ENCODE measurements at regions not wholly inside any gene's neighbourhood (a gene's known extent, or its start where the extent isn't known, plus 50 kb on each side); places are given as distances from the start of the nearest gene placed in this dataset.

DNA sequence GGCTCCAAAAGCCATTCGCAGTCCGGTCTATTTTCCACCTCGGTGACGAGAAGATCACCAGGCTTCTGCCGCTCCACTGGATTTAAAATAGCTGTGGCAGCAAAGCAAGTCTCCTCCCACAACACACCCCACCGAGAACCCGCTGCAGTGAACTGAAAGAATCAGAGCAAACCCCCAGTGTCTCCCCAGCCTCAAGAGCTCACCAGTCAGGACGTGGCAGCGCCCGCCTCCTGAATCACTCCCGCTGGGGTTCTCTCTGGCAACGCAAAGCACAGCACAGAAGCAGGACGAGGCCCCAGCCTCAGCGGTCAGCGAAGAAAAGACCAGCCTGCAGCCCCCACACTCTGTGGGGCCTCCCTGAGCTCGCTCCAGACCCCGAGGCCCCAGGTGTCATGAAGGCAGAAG is 126.1 kb upstream of the PPP2R2D start:
- DNase-seq (ENCODE audit: low spot score): peak; percentile 52

DNA sequence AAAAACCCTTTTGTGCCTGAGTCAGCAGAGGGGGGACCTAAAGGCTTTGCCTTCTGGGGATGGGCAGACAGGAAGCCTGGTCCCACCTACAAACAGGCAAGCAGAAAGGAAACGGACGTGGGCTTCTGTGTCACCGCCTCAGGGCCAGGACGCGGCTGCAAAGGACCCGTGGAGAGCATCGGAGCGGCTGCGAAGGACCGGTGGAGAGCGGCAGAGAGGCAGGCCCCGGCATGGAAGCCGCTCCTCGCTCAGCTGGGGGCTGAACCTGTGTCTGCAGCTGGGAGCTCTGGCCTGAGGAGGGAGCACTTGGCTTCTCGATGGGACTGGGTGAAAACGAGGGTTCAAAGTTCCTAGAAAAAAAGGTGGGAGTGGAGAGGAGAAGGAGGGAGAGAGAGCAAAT is 125.4 kb upstream of the PPP2R2D start:
- peak; percentile 62 for DNase-seq (ENCODE audit: low spot score)

DNA sequence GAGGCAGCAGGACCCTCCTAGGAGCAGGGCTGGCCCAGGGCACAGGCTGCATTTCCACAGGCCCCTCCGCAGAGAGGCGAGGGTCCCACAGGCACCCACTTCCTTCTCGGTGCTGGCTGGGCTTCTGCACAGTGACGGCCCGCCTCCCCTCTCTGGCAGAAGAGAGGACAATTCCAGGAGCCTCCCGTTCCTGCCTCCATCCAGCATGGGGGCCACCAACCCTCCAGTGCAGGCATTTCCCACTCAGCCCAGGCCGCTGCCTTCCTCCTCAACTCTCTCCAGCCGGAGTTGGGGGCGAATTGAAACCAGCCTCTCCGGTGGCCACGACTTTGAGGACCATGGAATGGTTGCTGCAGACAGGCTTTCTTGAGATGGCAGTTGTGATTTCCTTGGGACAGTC is 125.0 kb upstream of the PPP2R2D start:
- no peak for DNase-seq (ENCODE audit: low spot score)

DNA sequence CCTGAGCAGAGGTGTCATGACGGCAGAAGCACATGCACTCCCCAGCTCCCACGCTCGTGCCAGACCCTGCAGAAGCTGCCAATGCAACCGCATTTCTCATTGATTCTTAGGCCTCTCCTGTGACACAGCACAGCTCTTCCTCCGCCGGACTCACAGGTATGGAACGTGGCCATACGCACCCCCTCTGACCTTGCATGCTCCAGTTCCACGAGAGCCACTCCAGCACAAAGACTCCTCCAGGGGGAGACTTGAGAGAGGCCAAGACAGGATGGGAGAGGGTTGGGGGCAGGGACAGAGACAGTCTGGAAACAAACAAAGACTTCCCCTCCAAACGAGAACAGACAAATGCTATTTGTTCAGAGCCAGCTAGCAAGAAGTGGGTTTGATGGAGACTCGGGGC is 124.3 kb upstream of the PPP2R2D start:
- DNase-seq (ENCODE audit: low spot score): peak; percentile 29

DNA sequence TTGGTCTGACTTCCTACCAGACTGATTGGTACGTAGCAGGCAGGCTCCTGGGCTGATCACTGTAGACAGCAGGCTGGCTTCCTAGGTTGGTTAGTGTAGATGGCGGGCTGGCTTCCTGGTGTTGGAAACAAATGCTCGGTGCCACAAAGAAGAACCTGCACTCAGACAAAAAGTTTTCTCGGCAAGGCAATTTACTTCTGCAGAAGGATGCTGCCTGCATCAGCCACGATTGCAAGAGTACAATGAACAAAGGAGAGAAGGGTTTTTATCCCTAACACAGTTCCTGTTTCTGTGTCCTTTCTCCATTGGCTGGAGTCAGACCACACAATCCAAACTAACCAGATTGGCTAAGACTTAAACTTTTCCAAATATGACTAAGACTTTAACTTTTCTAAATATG is 123.6 kb upstream of the PPP2R2D start:
- peak; percentile 9 for DNase-seq (ENCODE audit: low spot score)

DNA sequence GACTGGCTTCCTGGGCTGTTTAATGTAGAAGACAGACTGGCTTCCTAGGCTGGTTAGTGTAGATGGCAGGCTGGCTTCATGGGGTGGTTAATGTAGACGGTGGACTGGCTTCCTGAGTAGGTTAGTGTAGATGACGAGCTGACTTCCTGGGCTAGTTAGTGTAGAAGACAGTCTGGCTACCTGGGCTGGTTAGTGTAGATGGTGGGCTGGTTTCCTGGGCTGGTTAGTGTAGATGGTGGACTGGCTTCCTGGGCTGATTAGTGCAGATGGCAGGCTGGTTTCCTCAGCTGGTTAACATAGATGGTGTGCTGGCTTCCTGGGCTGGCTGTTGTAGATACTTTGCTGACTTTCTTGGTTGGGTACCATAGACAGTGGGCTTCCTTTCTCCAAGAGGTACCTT is 122.9 kb upstream of the PPP2R2D start:
- peak; percentile 16 for DNase-seq (ENCODE audit: low spot score)

DNA sequence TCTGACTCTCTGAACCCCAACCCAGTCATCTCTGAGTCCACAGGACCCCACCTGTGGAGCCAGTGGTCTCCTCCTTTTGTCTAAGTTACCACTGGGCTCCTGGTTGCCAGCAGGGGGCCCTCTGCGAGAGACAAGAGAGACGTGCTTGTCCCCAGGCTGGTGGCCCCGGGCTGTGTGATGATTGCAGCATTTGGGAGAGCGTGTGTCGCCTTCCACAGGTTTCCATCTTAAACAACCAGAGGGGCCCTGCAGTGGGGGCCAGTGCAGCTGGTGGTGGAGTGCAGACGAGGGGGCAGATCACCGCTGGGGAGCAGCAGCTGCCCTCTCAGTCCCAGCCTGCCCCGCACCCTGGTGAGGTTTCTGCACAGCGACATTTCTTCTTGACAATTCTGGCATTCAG is 122.4 kb upstream of the PPP2R2D start:
- DNase-seq (ENCODE audit: low spot score): peak; percentile 26

DNA sequence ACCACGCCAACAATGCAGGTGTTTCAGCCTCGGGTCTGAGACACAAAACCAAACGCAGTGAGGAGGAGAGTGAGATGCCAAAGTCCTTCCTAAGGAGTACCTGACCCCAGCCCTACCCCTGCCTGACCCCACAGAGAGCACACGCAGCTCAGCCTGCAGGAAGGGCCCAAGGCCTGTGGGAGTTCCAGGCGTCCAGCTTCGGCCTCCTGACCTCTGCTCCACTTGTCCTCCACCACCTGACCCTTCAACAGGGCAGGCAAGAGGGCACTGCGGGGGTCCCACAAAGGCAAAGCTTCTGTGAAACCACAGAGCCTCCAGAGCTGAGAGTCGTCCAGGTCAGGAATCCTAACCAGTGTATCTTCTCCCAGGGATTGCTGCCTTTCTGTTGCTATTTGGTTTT is 122.0 kb upstream of the PPP2R2D start:
- DNase-seq (ENCODE audit: low spot score): no peak

DNA sequence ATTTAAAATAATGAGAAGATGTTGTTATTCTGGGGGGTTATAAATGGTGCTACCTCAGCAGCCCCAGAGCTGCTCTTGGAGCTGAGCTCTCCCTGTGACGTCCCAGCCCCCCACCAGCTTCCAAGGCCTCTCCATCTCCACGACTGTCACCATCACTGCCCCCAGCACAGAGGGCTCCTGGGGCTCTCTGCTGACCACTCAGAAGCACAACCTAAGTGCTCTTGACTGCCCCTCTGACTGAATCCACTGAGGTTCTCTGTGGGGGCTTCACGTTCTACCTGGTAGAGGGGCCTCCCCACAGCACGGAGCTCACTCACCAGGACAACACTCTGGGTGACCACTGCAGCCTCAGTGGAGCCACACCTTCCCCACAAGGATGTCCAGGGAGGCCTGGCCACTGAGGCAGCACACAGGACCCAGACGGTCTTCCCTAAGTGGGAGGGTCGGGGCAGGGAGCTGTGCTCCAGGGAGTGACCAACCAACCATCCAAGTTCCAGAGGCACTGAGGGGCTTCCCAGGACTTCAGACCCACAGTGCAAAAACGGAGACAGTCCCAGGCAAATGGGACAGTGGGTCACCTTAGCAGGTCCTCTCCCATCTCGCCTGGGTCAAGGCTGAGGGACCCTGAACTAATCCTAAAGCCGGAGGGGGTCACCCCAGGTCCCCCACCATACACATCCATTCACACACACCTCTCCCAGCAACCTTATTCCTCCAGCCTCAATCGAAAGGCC is 121.0 kb upstream of the PPP2R2D start:
- peak; percentile 24 for DNase-seq (ENCODE audit: low spot score)

DNA sequence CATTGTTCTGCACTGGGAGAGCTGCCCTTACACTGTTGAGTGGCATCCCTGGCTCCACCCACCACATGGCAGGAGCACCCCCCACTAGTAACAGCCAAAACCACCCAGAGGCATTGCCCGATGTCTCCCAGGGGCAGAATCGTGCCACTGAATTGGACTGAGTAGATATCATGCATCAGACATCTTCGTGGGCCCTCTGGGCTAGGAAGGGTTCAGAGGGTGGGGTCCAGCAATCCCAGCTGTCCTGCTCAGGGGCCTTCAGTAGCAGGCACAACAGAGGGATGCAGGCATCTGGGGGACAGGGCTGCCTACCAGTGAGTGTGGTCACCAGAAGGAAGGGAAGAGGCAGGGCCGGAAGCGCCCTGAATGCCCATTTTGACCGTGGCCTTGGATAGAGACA is 119.7 kb upstream of the PPP2R2D start:
- DNase-seq (ENCODE audit: low spot score): no peak

DNA sequence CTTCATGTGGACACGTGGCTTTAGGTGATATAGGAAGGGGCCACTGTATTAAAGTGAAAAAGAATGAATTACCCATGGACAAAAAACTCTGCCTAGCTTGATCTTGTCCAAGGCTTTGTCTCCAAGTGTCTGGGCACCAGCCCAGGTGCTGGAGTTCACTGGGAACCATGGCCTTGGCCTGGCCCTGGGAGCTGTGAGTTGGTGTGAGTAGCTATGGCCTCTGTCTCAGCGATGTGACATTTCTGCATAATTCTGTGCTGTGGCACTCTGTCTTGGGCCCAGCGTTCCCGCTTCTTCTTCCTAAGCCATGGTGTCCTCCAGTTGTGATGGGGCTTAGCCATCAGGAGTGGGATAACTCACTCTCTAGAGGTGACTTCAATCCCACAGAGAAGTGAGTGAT is 119.0 kb upstream of the PPP2R2D start:
- DNase-seq (ENCODE audit: low spot score): no peak

DNA sequence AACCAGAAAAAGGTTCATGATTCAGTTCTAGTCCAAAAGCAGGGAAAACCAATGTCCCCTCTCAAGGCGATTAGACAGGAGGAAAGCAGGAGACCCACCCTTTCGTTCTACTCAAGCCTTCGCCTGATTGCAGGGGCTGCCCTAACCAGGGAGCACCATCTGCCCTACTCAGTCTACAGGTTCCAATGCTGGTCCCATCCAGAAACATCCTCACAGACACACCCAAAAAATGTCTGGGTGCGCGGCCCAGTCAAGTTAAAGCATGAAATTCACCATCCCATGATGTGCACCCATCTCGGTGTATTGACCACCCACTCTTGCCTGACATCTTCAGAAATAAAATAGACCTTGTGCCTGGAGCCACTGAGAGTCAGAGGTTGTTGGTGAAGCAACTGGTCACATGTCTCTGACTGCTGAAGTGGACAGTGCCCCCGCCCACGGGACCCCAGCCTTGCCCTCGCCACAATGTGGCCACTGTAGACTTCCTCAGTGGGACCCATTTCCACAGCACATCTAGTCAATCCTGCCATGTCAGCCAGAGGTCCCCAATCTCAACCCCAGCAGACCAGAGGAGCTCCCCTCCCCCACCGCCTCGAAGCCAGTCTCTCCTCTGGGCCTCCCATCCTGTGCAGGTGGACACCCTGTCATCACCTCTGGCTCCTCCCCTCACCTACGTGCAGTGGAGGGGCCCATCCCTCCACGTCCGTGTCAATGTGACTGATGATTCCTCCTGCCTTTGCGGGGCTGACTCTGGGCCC is 116.3 kb upstream of the PPP2R2D start:
- DNase-seq (ENCODE audit: low spot score): no peak

DNA sequence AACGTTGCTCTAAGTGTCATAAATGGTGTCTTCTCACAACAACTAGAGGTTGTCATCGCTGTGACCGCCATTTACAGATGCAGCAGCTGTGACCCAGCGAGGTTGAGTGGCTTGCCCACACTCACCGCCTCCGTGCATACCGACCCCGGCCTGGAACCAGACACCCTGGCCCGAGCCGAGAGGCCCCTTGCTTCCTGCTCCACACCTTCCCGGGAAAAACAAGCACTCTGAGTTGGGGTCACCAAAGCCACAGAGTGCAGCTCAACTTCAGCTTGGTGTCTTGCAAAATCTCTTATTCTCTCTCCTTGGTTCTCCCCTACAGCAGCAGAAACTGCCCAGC is 115.7 kb upstream of the PPP2R2D start:
- no peak for DNase-seq (ENCODE audit: low spot score)

DNA sequence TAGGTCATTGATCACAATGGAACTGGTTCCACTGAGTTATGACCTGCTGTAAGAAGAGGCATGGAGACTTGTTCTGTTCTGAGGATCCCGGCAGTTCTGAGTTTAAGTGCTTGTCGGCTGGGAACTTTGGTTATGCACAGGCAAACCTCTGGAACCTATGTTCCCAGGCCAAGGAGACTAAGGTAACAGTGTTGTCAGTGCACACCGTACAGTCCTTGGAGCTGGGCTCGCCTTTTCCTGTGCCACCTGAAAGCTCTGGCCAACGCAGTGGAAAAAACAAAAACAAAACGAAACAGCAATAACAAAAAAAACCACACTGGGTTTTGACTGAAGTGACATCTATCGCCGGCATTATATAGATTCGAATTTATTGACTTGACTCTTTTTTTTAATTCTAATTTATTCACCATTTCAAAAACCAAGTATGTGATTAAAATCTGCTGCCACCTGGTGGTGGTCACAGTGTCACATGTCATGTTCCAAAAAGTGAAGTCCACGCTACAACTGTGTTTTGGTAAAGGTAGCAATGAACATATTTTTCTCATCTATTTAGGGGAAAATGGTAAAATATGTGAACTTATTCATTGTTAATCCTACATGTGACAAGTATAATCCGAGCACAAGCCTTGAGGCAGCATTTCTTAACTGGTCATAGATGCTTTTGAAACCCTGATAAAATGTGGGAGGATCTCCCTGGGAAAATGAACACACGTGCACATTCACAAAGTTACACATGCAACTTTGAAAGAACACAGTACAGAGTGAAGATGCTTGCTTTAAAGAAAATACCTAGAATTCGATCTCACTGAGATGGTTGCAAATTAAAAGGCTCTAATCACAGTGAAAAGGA is 113.8 kb upstream of the PPP2R2D start:
- peak; percentile 51 for DNase-seq (ENCODE audit: low spot score)

DNA sequence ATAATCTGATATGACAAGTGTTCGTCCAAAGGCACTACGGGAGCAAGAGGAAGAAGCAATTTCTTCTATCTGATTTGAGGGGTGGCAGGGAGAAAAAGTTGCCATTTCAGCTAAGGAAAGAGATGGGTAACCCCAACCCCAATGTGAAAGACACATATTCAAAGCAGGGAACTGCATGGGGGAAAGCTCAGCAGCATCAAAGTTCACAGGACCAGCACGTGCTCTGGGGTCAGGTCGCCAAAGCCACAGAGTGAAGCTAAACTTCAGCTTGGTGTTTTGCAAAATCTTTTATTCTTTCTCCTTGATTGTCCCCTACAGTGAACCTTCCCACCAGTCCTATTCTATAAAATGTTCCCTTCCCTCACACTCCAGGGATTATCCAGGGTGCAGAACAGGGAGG is 112.8 kb upstream of the PPP2R2D start:
- DNase-seq (ENCODE audit: low spot score): no peak

DNA sequence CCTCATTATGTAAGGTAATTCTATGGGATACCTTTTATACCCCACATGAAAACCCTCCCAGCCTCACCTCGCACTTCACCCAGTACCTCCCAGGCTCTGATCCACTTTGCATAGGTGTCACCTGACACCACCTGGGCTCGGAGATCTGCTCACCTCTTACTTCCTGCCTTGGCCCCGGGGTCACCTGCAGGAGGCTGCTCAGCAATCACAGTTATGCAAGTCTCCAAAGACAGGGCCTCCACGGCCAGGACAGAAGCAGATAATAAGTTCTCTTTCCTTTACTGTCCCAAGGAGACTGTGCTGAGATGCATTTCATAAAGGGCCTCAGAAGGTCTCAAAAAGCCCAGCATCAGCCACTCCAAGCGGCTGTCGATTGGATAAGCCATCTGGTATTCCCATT is 112.4 kb upstream of the PPP2R2D start:
- no peak for DNase-seq (ENCODE audit: low spot score)

DNA sequence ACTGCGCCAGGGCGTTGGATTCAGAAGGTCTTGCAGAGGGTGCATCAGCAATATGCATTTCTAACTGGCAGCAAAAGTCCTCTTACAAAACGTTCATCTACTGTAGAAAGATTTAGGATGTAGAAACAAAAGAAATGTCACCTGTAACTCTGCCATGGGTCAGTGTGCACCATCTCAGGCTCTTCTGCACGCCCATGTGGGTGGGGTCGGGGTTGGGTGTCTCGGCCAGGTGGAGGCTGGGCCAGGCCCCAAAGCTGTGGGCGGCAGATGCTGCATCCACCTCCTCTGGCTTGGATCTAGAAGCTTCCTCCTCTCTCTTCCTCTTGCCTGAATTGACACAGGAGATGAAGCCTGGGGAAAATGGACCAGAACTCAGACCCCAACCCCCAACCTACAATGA is 111.3 kb upstream of the PPP2R2D start:
- no peak for DNase-seq (ENCODE audit: low spot score)

DNA sequence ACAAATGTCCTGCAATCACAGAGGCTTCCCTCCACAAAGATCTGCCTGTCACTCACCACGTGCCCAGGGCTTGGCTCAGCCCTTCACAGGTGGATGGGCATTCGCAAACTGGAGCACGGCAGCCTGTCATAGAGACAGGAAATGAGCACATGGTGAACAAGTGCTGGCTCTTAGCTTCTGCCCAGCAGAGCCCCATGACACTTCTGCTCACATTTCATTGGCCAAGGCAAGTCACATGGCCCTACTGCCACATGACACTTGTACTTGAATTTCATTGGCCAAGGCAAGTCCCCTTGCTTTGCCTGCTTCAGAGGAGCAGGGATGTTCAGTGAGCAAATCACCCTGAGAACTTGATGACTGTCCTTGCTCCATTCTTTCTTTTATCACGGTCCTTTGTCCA is 110.8 kb upstream of the PPP2R2D start:
- no peak for DNase-seq (ENCODE audit: low spot score)

DNA sequence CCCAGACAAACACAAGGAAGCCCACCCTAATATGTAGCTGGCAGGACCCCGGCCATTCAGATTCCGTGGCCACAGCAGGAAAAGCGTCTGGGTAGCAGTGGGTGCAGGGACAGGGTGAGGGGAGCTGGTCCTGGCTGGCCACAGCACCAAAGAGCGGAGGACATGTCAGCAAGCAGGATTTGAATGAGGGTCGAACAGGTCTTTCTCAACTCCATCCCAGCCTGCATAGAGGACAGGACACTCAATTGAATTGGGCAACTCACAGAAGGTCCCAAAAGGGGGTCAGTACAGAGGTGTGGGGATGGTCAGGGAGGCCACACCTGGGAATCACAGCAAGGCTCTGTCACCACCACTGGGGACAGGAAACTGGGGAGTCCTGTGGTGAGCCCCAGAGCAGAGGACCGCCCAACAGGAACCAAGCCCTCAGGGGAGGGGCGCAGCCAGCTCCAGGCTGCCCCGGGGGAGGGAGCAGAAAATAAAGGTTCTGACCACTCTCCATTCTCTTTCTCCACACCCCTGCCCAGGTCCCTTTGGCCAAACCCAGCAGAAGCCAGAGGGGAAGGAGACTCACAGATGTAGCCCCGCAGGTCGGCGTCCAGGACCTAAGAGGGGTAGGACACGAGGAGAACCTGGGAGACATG is 108.7 kb upstream of the PPP2R2D start:
- DNase-seq (ENCODE audit: low spot score): no peak

DNA sequence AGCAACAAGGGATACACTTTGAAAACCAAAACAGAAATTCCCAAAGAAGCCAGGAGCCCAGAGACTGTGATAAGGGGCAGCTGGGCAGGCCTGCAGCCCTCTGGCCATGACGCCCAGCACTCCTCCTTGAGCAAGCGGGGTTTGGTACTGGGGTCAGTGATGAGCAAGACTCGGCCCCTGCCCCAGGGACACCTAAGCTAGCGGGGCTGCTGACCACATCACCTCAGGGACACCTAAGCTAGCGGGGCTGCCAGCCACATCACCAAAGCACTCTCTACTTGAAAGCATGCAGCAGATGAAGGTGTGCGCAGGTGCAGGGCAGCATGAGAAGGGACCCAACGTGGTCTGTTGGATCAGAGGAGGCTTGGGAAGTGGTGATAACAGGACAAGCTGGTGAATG is 108.0 kb upstream of the PPP2R2D start:
- DNase-seq (ENCODE audit: low spot score): peak; percentile 43

DNA sequence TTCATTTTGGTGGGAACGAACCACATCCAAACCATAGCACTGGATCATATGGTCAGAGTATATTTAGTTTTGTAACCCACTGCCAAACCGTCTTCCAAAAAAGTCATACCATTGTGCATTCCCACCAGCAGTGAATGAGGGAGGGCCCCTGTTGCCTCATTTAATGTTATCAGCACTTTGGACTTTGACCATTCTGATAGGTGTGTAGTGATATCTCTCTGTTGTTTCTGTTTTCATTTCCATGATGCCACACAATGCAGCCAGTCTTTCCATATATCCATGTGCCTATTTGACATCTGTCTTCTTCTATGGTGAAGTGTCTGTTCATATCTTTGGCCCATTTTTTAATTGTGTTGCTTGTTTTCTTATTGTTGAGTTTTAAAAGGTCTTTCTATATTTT is 105.0 kb upstream of the PPP2R2D start:
- no peak for DNase-seq (ENCODE audit: low spot score)

DNA sequence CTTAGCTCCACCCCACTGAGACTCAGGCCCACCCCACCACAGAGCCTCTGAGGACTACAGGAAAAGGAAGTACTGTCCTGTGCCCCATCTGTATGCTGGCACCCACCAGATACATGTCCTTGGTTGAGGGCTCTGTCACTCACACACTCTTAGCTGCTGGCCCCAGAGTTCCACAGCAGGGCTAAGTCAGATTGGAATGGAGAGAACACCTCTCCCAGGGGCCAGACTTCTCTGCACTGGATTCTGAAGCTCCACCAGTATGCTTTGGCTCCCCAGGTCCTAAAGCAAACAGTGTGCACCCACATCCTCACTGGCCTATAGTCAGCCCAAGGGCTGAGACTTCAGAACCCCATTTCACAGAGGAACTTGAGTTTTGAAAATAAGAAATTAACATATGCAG is 103.2 kb upstream of the PPP2R2D start:
- DNase-seq (ENCODE audit: low spot score): no peak

DNA sequence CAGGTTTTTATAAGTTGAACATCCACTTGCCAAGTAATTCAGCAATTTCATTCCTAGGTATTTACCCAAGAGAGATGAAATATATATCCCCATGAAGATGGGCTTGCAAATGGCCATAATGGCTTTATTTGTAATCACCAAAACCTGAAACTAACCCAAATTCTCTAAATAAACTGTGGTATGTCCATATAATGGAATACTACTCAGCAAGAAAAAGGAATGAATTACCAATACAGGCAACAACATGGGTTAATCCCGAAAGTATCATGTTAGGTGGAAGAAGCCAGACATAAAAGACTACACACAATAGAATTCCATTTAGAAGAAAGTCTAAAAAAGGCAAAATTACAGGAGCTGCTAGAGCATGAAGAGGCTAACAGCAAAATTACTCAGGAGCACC is 101.4 kb upstream of the PPP2R2D start:
- DNase-seq (ENCODE audit: low spot score): no peak

Data from ecto neural progenitor cell (in vitro differentiated cells).